OCI-LY7 (cell line): ENCODE measurements at regions not wholly inside any gene's neighbourhood (a gene's known extent, or its start where the extent isn't known, plus 50 kb on each side); places are given as distances from the start of the nearest gene placed in this dataset.

ENCODE experiments used
- BruUV-seq: library from RNA; stranded (reverse); fragments of 400-500 nt; replicated peaks from 2 replicates; lab custom pipeline; 2021; lab: Mats Ljungman, UMichigan
- CTCF ChIA-PET: fragments of 300-600 bp; sonication (Branson Sonifier 250); formaldehyde crosslinking; loops from one replicate; lab custom pipeline; 2022; ENCODE audit warnings: antibody characterized with exemption; ENCODE audit not compliant: unreplicated experiment; lab: Charles Lee
- POLR2A ChIA-PET: fragments of 300-600 bp; sonication (Branson Sonifier 250); formaldehyde crosslinking; loops from one replicate; lab custom pipeline; 2022; ENCODE audit warnings: antibody characterized with exemption; lab: Charles Lee
- DNase-seq: peaks from one replicate; pipeline ENCODE4 v3.0.0-alpha.2; 2015; ENCODE audit warnings: low spot score
- H2AFZ ChIP-seq: fragments of 200-600 bp; sonication (generic), shearing (Covaris generic); 2 replicates; pipeline ENCODE4 v1.6.1; 2014; ENCODE audit warnings: mild to moderate bottlenecking, antibody characterized with exemption, low read length, moderate library complexity
- H3K27ac ChIP-seq: fragments of 200-600 bp; sonication (generic); 2 replicates; pipeline ENCODE4 v1.5.1; 2014; ENCODE audit warnings: mixed run types, low read depth, mild to moderate bottlenecking, moderate library complexity, low read length, inconsistent platforms; ENCODE audit not compliant: poor library complexity, severe bottlenecking
- H3K36me3 ChIP-seq: fragments of 200-600 bp; sonication (generic); 2 replicates; pipeline ENCODE4 v1.6.1; 2014; ENCODE audit warnings: mild to moderate bottlenecking, antibody characterized with exemption, low read length, moderate library complexity, mixed read lengths; ENCODE audit not compliant: insufficient read depth
- H3K4me1 ChIP-seq: fragments of 200-600 bp; sonication (generic); 2 replicates; pipeline ENCODE4 v1.5.1; 2014; ENCODE audit warnings: mild to moderate bottlenecking, low read length; ENCODE audit not compliant: insufficient read depth, poor library complexity, severe bottlenecking
- H3K4me2 ChIP-seq: fragments of 200-600 bp; sonication (generic); 2 replicates; pipeline ENCODE4 v1.6.1; 2014; ENCODE audit warnings: mild to moderate bottlenecking, low read length
- H3K4me3 ChIP-seq: fragments of 200-600 bp; sonication (generic); 2 replicates; pipeline ENCODE4 v1.5.1; 2014; ENCODE audit warnings: mild to moderate bottlenecking, low read depth, low read length; ENCODE audit not compliant: poor library complexity, severe bottlenecking
- H3K79me2 ChIP-seq: fragments of 200-600 bp; sonication (generic); 2 replicates; pipeline ENCODE4 v1.6.1; 2016; ENCODE audit warnings: low read depth, mild to moderate bottlenecking, low read length, moderate library complexity, mixed read lengths; ENCODE audit not compliant: insufficient read depth
- H3K9me2 ChIP-seq: fragments of 200-600 bp; sonication (generic); 2 replicates; pipeline ENCODE4 v1.6.1; 2016; ENCODE audit warnings: mild to moderate bottlenecking, low read length, mixed read lengths; ENCODE audit not compliant: insufficient read depth
- H3K9me3 ChIP-seq: fragments of 200-600 bp; sonication (generic); 2 replicates; pipeline ENCODE4 v1.6.1; 2014; ENCODE audit warnings: mild to moderate bottlenecking, mixed run types, low read length, mixed read lengths
- H4K20me1 ChIP-seq: fragments of 200-600 bp; sonication (generic); 2 replicates; pipeline ENCODE4 v1.6.1; 2014; ENCODE audit warnings: mild to moderate bottlenecking, antibody characterized with exemption, low read length, moderate library complexity, mixed read lengths; ENCODE audit not compliant: insufficient read depth
- EZH2phosphoT487 ChIP-seq: fragments of 200-600 bp; sonication (generic); IDR thresholded peaks from 2 replicates; pipeline ENCODE4 v1.6.1; 2018; ENCODE audit warnings: low read depth, borderline replicate concordance, mild to moderate bottlenecking, mixed run types, antibody characterized with exemption, low read length, moderate library complexity, mixed read lengths
- intact Hi-C: fragments of 100-400 bp; cut with micrococcal nuclease; formaldehyde crosslinking; loops from one replicate; pipeline ENCODE4 v1.10.0; 2022; ENCODE audit not compliant: unreplicated experiment
- TF ChIP-seq, protein P1 (sequence below): fragments of 200-600 bp; sonication (generic); conservative IDR thresholded peaks from 2 replicates; pipeline ENCODE4 v1.5.1; 2014; ENCODE audit warnings: mild to moderate bottlenecking, antibody characterized with exemption, low read length, moderate library complexity, mixed read lengths

- no peaks in the 10 kb centered on the region for H3K4me1 ChIP-seq
- CTCF ChIA-PET = no interaction called here
- no peak for DNase-seq
- no peaks in the 10 kb centered on the region for H3K36me3 ChIP-seq
- no peak for TF ChIP-seq EZH2phosphoT487
- TF ChIP-seq, protein P1, sequence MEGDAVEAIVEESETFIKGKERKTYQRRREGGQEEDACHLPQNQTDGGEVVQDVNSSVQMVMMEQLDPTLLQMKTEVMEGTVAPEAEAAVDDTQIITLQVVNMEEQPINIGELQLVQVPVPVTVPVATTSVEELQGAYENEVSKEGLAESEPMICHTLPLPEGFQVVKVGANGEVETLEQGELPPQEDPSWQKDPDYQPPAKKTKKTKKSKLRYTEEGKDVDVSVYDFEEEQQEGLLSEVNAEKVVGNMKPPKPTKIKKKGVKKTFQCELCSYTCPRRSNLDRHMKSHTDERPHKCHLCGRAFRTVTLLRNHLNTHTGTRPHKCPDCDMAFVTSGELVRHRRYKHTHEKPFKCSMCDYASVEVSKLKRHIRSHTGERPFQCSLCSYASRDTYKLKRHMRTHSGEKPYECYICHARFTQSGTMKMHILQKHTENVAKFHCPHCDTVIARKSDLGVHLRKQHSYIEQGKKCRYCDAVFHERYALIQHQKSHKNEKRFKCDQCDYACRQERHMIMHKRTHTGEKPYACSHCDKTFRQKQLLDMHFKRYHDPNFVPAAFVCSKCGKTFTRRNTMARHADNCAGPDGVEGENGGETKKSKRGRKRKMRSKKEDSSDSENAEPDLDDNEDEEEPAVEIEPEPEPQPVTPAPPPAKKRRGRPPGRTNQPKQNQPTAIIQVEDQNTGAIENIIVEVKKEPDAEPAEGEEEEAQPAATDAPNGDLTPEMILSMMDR = no peak
- H3K4me2 ChIP-seq = no peak overlapping the region
- no peak overlapping the region for H3K27ac ChIP-seq
- no peaks in the 10 kb centered on the region for H4K20me1 ChIP-seq
- no peaks in the 10 kb centered on the region for H3K9me2 ChIP-seq
- intact Hi-C loops = no loop called here
- H3K79me2 ChIP-seq = no peaks in the 10 kb centered on the region
- no TSS peak for BruUV-seq
- H2AFZ ChIP-seq = no peak overlapping the region
- H3K4me3 ChIP-seq = no peak overlapping the region
- POLR2A ChIA-PET = interaction anchor here (0.5 kb wide), 1 partner anchor 126 kb away, joined by 3 read pairs; no protein-coding TSS in a partner anchor
- no peaks in the 10 kb centered on the region for H3K9me3 ChIP-seq
Observed at GRCh38 chr2:5569256-5569655, 122.9 kb upstream of the SOX11 start.

GRCh38 chr2:5576015-5576414 is 116.2 kb upstream of the SOX11 start:
- BruUV-seq = no TSS peak
- TF ChIP-seq, protein P1 = no peak
- H4K20me1 ChIP-seq = no peaks in the 10 kb centered on the region
- intact Hi-C loops = no loop called here
- H3K4me2 ChIP-seq = no peak overlapping the region
- H3K4me3 ChIP-seq = no peak overlapping the region
- no peak overlapping the region for H2AFZ ChIP-seq
- H3K4me1 ChIP-seq = no peaks in the 10 kb centered on the region
- no peaks in the 10 kb centered on the region for H3K36me3 ChIP-seq
- ChIA-PET CTCF (no interaction called here), POLR2A (interaction anchor here (0.5 to 0.6 kb wide), 2 partner anchors 267 to 513 kb away, joined by 3 read pairs; no protein-coding TSS in a partner anchor)
- H3K27ac ChIP-seq = no peak overlapping the region
- H3K9me3 ChIP-seq = no peaks in the 10 kb centered on the region
- H3K79me2 ChIP-seq = no peaks in the 10 kb centered on the region
- no peaks in the 10 kb centered on the region for H3K9me2 ChIP-seq
- no peak for DNase-seq

- no peak overlapping the region for H3K4me3 ChIP-seq
- no peaks in the 10 kb centered on the region for H3K9me2 ChIP-seq
- H3K4me1 ChIP-seq = no peaks in the 10 kb centered on the region
- no peak for DNase-seq
- CTCF ChIA-PET = no interaction called here
- TF ChIP-seq, protein P1 = no peak
- no peak for TF ChIP-seq EZH2phosphoT487
- intact Hi-C loops = no loop called here
- no peak overlapping the region for H3K4me2 ChIP-seq
- H3K36me3 ChIP-seq = no peaks in the 10 kb centered on the region
- no TSS peak for BruUV-seq
- no peaks in the 10 kb centered on the region for H3K79me2 ChIP-seq
- no peak overlapping the region for H2AFZ ChIP-seq
- H4K20me1 ChIP-seq = no peaks in the 10 kb centered on the region
- POLR2A ChIA-PET = no interaction called here
- no peak overlapping the region for H3K27ac ChIP-seq
- no peaks in the 10 kb centered on the region for H3K9me3 ChIP-seq
Observed at GRCh38 chr2:5587766-5588165, 104.4 kb upstream of the SOX11 start.
